IPS DF 4.7 (cell line): ENCODE measurements at regions not wholly inside any gene's neighbourhood (a gene's known extent, or its start where the extent isn't known, plus 50 kb on each side); places are given as distances from the start of the nearest gene placed in this dataset.
A peak's percentile ranks its signal among the peaks of the same experiment; 100 is the strongest.
"Not testable (repeated sequence)": the region's sequence is repeated elsewhere in the genome, so short reads cannot be mapped to it uniquely, and the experiment has no call there.

Experiments used
- DNase-seq: peaks from one replicate; pipeline ENCODE4 v3.0.0-alpha.2; 2013; ENCODE audit warnings: low spot score; ENCODE audit errors: extremely low read depth

- no peak for DNase-seq
These were observed 124.5 kb upstream of the SLC13A1 start for GRCh38 chr7:123324283-123324682.

DNA sequence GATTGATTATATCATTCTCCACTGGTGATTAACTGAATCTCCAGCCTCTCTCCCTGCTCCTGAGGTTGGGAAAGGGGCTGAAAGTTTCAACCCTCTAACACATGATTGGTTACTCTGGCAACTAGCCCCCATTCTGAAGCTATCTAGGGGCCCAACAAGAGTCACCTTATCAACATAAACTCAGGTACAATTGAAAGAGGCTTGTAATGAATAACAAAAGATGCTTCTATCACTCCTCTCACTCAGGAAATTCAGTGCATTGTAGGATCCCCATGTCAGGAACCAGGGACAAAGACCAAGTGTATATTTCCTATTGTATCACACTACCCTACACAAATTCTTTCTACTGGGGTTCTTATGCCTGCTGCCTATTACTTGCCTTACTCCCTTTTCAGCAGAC, 123.9 kb upstream of the SLC13A1 start:
- no peak for DNase-seq

GRCh38 chr7:123321578-123321977, 121.8 kb upstream of the SLC13A1 start:
- not testable (repeated sequence) for DNase-seq

DNA sequence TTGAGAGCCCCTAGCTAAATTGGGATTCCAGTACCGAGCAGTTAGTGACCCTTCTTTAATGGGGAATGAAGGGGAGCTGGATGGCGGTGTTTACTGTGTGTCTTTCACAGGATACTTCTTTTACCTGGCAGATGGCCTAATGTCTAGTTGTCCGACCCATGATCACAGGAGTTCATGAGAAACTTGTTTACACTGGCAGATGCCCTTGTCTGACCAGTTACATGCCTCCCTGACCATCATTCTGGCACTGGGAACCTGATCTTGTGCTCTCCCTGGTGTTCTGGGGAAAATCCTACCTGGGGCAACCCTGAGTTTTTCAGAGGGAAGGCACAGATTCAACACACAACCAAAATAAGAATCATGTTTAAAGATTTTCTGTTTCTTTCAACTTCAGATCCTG, 120.1 kb upstream of the SLC13A1 start:
- no peak for DNase-seq

GRCh38 chr7:123314886-123315285, 115.1 kb upstream of the SLC13A1 start:
- DNase-seq = no peak

DNA sequence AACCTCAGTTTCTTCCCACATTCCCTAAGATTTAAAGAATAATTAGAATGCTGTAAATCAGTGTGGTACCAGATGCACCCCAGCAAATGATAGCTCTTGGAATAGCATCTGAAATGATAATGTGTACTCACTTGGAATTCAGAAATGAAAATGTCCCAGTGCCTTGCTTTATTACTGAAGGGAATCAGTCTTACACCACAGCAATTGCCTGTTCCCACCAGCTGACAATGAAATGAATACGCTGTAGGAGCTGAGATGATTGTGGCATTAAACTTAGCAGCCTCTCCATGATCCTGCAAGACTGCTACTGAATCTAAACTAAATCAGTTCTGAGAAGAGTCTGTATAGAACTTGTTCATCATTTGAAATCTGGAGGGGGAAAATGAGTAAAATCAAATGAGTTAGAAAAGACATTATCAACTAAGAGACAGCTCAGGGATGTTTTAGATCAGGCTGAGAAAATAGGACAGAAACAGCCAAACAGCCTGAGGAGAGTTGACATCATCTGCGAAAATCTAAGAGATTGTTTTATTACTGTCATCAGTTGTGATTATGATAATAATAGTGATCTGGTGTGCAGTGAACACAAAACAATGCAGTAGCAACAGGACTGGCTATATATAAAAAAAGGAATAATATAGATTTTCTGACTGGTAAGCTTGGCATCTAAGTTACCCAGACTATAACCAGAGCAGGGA, 108.6 kb upstream of the SLC13A1 start:
- DNase-seq = no peak

DNA sequence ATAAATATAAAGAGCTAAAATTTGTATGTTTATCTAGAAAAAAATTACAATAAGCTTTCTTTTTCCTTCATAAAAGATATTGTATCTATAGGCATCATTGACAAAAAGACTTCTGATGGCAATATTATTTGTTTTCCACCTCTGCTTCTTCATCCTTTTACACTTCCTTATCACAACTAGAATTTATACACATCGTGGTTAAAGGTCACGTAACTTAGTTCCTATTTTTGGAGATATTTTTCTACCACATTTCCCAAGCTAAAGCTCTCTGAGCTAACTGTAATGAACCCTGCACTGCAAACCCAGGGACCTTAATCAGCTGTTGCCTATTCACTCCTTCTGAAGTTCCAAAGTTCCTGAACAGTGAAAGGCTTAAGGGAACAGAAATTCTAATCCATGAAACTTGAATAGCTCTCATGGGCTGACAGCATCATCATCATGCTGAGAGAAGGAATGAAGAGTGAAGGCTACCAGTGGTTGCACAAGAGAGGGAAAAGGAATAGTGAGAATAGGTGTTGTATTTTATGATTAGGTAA, 106.1 kb upstream of the SLC13A1 start:
- no peak for DNase-seq

GRCh38 chr7:123303926-123304325, 104.2 kb upstream of the SLC13A1 start:
- no peak for DNase-seq

DNA sequence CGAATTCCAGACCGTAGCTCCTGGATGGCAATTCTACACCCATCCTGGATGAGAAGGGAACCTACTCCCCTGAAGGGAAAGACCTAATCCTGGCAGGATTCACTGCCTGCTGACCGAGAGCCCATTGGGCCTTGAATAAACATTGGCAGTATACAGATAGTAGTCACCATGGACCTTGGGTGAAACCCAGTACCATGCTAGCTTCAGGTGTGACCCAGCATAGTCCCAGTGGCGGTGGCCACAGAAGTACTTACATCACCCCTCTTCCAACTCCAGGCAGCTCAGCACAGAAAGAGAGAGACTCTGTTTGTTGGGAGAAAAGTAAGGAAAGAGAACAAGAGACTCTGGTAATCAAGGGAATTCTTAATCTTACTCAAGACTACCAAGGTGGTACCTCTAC, 97.2 kb upstream of the SLC13A1 start:
- no peak for DNase-seq

DNA sequence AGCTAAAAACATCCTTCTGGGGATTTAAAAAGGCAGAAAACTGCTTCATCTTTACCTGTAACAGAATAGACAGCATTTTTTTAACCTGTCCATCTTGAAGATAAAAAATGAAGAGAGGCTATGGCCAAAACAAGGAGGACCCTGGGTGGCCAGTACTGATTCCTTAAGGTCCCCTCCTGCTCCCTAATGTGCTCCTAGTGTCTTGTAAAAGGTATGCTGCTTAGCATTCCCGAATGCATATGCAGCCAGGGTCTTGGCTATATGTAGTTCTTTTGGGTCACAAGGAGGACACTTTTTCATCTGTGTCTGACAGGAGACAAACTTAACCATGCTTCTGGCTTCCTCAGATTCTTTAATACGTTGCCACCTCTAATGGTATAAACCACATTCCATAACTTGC, 93.9 kb upstream of the SLC13A1 start:
- DNase-seq = no peak

DNA sequence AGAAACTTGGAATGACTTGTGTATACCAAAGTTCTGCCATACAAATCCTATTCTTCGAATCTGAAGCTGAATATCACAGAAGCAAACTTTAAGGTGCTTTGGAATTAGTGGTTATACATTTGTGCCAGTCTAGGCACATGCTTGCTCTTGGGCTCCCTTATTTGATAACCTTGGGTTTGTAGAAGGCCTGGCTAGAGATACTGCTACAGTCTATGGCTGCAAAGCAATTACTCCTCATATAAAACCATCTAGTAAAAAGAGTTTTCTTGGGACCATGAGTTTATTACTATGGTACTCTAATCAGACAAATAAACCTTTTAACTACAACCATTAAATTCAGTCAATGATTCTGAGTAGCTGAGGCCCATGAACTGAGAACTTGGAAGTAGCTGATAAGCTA, 92.5 kb upstream of the SLC13A1 start:
- no peak for DNase-seq

DNA sequence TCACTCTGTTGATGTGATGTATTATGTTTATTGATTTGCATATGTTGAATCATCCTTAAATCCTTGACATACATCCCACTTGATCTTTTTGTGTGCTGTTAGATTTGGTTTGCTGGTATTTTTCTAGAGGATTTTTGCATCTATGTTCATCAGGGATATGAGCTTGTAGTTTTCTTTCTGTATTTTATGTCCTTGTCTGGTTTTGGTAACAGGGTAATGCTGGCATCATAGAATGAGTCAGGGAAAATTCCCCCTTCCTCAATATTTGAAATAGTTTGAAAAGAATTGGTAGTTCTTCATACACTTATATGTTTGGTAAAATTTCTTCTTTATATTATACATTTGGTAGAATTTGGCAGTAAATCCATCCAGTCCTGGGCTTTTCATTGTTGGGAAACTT, 89.4 kb upstream of the SLC13A1 start:
- DNase-seq = no peak

DNA sequence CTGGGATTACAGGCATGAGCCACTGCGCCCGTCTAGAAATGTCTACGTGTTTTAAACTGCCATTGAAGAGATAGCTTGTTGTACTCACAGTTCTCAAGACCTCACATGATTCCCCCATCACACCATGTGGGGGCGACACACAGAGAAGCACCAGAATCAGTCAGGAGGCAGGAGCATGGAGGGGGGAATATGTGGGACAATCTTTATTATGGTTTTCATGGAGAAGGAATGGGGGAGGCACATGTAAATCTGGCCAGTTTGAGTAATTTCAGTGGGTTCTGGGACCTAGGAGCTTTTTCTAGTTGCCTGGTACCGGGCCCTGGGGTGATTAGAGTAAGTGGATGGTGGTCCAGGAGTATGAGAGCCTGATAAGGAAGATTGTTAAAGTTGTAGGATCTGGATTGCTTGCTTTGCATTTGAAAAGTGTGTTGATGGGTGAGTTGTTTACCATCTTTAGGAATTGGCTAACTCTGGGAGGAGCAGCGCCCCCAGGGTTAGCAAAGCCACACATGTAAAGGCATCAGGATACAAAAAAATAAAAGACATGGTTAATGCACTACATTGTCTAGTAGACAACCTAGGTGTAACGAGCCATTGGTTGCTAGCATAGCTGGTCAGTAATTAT, 85.4 kb upstream of the SLC13A1 start:
- peak; percentile 36 for DNase-seq

DNA sequence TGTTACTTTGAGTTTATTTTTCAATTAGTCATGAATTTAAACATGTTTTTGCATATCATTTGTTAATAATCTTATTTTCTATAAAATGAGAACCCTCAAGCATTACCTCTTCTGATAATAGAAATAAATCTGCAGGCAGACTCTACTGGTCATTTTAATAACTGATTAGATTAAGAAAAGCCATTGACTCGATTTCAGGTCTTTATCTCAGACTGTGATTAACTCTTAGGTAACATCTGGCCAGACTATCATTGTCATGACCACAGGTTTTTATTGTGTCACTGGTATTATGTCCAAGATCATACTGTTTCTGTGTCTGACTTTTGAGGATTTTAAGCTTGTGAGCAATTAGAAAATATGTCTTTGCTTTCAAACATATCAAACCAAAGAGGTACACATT, 83.6 kb upstream of the SLC13A1 start:
- DNase-seq = no peak

- DNase-seq = no peak
These were observed 82.4 kb upstream of the SLC13A1 start for GRCh38 chr7:123282181-123282580.

- no peak for DNase-seq
These were observed 80.2 kb upstream of the SLC13A1 start for GRCh38 chr7:123279949-123280348.

- no peak for DNase-seq
These were observed 75.4 kb upstream of the SLC13A1 start for GRCh38 chr7:123275036-123275753.

GRCh38 chr7:123273185-123273584, 73.4 kb upstream of the SLC13A1 start:
- no peak for DNase-seq

DNA sequence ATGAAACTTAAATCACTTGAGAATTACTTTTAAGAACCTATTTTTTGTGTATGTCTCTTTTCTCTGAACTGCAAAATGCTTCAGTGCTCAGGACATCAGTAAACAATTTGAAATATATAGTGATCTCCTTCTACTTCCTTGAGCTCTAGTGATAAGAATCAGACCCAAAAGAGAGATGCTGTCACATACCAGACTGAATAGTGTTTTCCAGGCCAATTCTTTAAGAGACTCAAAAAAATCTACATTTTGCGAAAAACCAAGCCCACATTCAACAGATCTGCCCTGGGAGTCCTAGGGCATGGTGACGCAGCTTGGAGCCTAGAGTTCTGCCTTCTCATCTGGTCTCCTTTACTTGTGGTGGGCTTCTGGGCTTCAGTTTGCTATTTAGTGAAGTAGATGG, 72.1 kb upstream of the SLC13A1 start:
- no peak for DNase-seq

DNA sequence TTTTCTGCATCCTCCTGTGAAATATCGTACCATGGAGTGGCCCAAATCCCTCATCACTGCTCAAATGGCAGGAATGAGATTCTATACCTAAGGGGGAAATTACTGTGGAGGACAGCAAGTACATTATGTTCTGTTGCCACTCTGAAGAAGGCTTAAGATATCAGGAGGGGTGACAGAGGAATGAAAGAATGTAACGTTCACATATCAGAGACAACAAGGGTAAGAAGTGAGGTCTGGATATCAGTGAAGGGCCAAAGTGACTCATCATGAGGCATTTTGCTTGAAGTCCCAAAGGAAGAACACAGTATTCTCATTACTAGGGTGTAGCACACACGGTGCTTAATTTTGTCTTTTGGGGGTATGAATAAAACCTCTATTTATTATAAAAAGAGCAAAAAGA, 71.5 kb upstream of the SLC13A1 start:
- DNase-seq = no peak

GRCh38 chr7:123270570-123270969, 70.8 kb upstream of the SLC13A1 start:
- DNase-seq = no peak

- DNase-seq = no peak
These were observed 66.1 kb upstream of the SLC13A1 start for GRCh38 chr7:123265853-123266252.
